NCI-H187 (cell line): ENCODE measurements at regions not wholly inside any gene's neighbourhood (a gene's known extent, or its start where the extent isn't known, plus 50 kb on each side); places are given as distances from the start of the nearest gene placed in this dataset.
"Not testable (repeated sequence)": the region's sequence is repeated elsewhere in the genome, so short reads cannot be mapped to it uniquely, and the experiment has no call there.

ENCODE experiments used
- DNase-seq, 2 experiments: peaks; one replicate each; lab custom pipeline; 2025; lab: John Stamatoyannopoulos, UW

DNA sequence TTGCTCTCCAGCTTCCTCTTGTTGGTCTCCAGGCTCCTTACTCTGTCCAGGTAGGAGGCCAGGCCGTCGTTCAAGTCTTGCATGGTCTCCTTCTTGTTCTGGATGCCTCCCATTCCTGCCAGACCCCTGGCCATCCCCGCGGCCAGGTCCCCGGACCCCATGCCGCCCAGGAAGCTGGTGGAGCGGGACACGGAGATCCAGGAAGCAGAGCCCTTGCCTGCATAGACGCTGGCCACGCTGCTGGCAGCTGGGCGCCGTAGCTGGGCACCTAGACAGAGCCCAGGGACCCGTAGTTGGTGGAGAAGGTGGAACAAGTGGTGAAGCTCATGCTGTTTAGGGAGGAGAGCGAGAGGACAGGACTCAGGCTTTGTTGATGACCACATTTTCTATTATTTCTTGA is 1584.0 kb upstream of the ACO1 start:
- DNase-seq = no peak

DNA sequence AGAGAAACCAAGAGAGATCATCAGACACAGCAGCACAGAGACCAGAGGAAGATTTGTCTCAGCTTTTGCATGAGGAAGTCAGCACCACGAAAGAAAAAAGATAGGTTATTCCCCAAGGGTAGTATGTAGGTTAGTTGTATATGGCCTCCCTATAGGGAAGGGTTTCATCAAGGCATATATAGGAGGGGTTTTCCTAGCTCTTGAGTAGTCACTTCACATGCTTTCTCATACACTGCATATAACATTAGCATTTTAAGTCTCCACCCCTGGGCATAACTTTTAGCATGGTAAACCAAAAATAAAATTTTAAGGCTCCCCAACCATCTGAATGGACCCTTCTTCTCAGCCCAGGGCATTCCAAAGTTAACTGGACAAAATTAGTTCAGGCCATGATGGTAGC is 1571.6 kb upstream of the ACO1 start:
- no peak for DNase-seq

DNA sequence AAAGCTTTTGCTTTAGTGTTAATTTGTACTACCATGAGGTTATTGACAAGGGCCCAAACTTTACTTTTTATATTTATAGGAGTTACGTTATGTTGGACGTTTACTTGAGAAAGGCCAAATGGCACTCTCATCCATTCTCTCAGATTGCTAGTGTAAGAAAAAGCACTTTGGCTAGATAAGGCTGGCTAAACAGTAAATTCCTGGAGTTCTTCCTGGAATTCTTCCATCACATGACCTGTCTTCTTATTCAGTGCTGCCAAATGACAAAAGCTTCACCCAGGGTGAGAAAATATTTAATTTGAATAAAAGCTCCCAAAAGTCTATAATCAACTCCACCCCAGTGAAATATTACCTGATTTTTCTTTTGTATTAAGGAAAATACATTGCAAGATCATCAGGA is 1568.9 kb upstream of the ACO1 start:
- no peak for DNase-seq

DNA sequence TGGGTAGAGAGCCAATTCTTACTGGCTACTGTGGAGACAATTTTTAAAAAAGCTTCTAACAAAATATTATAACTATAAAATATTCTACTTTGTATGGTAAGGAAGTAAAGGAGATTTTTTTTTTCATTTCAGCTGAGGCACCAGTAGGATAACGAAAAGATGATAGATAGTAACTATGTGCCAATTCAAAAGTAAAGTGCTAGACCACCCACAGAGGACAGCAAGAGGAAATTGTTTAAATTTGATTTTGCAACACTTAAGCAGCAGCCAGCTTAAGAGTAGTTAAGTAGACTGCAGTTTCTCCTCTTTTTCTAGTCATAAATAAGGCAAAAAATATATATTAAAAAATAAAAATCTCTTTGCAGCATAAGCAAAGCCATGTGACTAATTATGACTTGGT is 1539.3 kb upstream of the ACO1 start:
- no peak for DNase-seq

DNA sequence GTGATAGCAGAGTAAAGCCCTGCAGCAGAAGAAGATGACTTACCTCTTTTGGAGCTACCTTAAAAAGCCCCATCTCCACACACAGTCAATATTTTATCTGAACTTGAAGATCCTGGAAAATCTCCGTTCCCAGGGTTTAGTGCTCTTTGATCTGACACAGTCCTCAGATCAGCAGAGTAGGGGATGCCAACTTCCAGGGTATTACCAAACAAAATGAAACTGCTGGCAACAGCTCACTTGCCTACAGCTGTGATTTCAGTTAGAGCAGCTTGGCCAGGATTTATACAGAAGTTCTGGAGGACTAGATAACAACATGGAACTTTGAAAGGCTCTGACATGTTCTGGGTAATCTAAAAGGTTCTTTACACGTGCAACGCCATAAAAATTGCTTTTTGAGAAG is 1537.8 kb upstream of the ACO1 start:
- DNase-seq = no peak

DNA sequence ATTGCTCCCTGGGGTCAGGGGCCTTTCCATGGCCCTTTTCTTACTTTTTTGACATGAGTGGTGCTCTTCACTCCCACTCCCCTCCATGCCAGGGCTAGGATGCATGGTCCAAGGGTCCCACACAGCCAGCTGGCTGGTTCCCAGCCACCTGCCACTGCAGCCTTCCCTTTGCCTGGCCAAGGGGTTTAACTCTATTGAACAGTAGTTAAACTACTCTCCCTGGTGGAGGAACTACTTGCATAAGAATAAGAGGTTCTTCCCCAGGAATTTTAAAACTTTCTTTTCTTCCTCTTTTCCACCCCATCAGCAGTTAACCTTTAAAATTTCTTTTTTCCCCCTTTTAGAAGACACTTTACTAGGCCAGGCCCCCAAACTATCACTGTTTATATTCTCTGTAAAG is 1532.8 kb upstream of the ACO1 start:
- no peak for DNase-seq

DNA sequence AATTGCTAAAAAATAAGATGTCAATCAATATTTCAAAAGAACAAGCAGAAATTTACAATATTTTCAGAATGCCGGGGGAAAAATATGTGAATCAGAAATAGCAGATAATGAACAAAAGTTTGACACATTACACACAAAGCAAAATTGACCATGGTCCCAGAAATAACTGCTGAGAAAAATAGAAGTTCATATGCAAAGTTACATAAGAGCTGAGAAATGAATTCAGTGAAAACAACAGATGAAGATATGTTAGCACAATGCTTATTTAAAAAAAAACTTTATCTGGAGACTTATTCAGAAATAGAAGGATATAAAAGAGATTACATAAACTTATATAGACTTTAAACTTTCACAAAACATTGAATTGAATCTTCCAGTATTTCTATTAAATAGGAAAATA is 1483.7 kb upstream of the ACO1 start:
- no peak for DNase-seq

DNA sequence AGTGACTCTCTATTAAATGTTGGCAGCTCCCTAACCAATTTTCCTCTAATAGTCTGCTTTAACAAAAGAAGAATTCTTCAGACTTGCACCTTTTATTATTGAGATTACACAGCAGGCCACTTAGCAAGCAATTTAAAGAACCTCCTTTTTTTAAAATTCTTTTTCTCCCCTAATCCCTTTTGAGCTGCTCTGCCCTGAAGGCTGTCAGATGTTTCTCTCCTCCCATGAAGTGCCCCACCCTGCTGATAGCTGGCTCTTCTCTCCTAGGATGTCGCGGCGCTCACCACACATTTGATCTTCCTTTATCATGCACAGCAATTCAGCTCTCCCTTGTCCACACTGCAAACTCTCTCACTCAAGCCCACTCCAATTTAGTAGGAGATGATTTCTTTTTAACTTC is 1471.1 kb upstream of the ACO1 start:
- DNase-seq = no peak

DNA sequence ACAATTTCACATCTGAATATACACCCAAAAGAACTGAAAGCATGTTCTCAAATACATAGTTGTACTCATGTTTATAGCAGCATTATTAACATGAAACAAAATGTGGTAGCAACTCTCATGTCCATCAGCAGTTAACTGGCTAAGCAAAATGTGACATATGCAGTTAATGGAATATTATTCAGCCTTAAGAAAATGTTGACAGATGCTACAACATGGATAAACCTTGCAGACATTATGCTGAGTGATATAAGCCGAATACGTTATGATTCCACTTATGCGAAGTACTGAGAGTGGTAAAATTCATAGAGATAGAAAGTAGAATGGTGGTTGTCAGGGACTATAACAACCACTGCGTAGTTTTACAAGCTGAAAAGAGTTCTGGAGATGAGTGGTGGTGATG is 1469.0 kb upstream of the ACO1 start:
- DNase-seq = no peak

DNA sequence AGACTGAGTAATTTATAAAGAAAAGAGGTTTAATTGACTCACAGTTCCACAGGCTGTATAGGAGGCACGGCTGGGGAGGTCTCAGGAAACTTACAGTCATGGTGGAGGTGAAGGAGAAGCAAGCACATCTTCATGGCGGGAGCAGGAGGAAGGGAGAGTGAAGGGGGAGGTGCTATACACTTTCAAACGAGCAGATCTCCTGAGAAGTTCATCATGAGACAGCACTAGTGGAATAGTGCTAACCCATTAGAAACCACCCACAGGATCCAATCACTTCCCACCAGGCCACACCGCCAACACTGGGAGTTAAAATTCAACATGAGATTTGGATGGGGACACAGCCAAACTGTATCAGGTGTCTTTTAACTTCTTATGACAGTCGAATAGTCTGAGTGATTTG is 1459.3 kb upstream of the ACO1 start:
- DNase-seq = no peak

DNA sequence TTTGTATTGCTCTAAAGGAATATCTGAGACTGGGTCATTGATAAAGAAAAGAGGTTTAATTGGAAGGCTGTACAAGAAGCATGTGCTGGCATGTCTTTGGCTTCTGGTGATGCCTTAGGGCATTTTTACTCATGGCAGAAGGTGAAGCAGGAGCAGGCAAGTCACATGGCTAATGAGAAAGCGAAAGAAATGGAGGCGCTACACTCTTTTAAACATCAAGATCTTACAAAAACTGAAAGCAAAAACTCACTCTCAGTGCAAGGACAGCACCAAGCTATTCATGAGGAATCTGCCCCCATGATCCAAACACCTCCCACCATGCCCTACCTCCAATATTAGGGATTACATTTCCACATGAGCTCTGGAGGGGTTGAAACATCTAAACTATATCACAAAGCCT is 1458.8 kb upstream of the ACO1 start:
- no peak for DNase-seq

DNA sequence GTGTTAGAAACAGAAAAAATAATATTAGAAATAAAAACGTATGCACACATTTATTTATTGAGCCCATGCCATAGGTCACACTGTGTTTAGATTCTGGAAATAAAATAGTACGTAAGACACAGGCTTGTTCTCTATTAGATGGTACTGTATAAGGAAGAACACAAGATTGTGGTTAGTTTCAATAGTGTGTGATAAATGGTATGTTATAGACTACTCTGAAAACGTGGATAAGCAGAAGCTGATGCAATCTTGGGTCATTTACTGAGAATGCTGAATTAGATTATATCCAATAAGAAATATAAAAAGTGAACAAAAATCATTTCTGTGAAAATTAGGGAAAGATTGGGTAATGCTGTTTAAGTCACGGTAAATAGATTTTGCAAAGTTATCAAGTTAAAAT is 1456.4 kb upstream of the ACO1 start:
- DNase-seq = no peak

DNA sequence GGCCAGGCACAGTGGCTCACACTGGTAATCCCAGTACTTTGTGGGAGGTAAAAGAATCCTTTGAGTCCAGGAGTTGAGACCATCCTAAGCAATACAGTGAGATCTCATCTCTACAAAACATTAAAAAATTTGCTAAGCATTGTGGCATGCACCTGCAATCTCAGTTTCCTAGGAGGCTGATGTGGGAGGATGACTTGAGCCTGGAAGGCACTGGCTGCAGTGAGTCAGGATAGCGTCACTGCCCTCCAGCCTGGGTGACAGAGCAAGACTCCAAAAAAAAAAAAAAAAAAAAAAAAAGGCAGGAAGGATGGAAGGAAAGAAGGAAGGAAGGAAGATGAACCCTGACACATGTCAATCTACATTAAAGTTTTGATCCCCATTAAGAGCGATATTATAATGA is 1452.2 kb upstream of the ACO1 start:
- DNase-seq = no peak

DNA sequence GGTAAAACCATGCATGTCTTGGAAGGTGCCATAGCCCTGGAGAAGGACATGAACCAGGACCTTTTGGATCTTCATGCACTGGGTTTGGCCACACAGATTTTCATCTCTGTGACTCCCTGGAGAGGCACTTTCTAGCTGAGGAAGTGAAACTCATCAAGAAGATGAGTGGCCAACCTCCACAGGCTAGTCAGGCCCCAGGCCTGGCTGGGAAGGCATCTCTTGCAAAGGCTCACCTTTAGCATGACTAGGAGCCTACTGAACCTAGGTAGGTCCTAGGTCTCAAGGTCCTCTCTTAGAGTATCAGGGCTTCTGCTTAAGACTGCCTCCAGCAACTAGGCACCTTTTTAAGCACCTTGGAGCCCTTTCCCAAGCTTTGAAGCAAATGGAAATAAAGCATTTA is 1448.7 kb upstream of the ACO1 start:
- DNase-seq = no peak

DNA sequence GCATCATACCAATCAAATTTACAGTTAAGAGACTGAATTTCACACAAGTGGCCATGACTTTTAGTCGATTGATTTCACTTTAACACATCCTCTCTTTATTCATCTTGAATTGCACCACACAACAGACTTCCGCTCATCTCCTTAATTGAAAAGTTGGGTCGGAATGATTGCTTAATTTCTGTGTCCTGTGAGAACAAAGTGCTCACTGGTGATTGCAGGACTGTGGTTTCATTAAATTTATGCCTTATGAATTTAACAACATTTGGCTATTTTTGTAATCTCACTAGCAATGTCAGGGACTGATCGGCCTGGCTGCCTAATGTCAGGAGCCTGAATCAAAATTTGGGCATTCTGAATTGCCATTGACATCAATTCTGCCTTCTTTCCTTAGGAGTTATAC is 1447.3 kb upstream of the ACO1 start:
- no peak for DNase-seq

DNA sequence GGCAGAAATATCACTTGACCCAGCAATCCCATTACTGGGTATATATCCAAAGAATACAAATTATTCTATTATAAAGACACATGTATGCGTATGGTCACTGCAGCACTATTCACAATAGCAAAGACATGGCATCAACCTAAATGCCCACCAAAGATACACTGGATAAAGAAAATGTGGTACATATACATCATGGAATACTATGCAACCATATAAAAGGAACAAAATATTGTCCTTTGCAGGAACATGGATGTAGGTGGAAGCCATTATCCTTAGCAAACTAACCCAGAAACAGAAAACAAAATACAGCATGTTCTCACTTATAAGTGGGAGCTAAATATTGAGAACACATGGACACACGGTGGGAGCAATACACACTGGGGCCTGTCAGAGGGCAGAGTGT is 1441.6 kb upstream of the ACO1 start:
- not testable (repeated sequence) for DNase-seq

DNA sequence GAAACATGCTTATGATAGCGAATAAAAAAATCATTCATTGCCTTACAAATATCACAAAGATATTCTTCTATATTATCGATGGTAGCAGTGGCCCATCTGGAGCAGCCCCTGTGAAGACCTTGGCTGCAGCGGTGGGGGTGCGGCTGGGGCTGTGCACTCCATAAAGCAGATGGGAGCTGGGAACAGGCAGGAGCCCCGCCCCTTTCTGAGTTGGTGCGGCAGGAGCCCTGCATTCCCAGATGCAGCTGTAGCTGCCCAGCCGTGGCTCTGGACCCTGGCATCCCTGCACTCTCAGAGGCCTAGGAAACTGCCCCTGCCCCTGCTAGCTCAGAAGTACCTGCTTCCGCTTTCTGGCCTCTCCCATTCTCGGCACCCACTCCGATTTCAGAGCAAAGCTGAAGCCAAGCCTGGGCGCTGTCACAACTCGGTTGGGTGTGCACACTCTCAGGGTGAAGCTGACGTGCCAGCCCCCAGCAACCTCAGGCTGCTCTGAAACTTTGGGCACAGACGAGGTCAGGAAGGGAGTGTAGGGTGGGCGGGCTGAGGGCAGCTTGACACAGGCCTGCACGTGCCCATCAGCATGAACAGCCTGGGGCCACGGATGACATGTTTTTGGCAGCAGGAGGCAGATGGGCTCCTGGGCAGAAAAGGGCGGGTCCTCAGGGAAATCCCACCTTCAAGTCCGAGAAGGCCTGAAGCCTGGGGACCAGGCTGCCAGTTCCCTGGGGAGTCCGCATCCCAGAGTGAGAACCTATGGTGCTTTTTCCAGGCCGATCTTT is 1440.8 kb upstream of the ACO1 start:
- no peak for DNase-seq

DNA sequence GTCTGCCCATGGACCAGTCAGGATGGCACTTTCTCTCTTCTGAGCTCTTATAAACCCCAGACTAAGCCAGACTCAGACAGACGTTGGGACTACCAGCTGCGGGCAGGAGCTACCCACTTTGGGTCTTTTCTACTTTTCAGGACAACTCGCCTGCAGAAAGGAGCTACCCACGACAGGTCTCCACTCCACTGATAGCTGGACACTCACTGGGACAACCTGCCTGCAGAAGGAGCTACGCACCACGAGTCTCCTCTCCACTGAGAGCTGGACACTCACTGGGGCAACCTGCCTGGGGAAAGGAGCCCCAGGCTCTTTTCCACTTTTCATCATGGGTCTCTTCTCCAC is 1440.2 kb upstream of the ACO1 start:
- DNase-seq = no peak

DNA sequence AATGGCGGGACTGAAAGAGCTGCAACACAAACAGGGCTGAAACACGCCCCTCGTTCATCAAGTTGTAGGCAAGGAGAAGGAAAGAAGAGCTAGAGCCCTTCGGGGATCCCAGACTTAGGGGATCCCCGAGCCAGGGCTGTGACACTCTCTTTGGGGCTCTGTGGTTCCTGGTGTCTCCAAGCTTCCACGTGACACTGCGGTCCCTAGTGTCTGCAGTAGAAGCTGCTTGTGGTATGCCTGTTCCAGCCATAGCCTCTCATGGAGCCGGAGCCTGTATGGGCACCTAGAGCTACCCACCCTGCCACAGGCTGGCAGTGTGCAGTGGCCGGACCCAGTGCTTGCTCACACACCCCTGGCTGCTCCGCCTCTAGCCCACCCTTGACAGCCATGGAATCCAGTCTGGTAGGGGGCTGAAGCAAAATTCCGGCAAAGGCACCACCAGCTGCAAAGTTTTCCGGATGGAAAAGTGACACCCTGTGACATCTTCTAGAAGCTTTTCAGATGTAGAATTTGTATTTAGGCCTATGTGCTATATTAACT is 1439.6 kb upstream of the ACO1 start:
- DNase-seq = no peak

DNA sequence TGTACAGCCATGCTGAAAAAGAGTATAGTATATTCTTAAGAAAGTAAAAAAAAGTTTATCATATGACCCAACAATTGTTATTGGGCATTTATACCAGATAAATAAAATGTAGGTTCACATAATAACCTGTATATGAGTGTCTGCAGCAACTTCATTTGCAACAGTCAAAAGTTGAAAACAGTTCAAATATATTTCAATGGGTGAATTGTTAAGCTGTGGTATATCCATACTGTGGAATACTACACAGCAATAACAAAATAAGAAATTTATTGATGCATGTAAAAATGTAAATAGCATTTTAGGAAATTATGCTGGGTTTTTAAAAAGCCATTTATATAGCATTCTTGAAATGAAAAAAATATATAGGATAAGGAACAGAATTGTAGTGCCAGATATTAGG is 1420.1 kb upstream of the ACO1 start:
- no peak for DNase-seq

DNA sequence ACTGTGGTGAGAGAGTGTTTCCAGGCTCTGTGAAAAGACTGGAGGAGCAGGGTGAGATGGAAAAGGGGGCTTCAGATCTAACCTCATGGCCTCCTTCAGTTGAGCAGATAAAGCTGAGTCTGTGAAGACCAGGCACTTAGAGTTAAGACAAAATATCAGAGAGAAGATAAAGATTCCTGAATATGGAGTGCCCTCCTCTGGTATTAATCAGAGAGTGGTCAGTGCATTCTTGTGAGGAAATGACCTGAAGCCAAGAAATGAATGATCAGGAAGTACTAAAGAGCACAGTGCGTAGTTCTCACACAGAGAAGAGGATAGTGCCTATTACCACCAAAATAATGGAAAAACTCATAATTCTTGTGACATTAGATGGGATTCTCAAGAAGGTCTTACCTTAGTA is 1417.0 kb upstream of the ACO1 start:
- DNase-seq = no peak

DNA sequence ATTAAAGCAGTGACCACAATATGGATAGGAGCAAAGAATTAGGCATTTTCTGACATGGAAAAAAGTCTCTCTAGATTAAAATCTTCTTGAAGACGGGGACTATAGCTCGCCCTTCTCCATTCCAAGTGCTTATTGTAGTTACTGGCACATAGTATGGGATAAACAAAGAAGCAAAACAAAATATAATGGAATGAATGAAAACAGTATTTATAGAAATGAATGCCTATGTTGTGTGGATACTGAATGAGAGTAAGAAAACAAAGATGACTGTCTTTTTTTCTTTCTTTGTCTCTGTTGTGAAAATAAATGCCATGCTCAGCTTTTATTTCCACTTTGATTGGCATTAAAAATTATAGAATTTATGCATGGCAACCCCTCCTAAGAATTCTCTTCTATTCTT is 1414.3 kb upstream of the ACO1 start:
- DNase-seq = no peak

DNA sequence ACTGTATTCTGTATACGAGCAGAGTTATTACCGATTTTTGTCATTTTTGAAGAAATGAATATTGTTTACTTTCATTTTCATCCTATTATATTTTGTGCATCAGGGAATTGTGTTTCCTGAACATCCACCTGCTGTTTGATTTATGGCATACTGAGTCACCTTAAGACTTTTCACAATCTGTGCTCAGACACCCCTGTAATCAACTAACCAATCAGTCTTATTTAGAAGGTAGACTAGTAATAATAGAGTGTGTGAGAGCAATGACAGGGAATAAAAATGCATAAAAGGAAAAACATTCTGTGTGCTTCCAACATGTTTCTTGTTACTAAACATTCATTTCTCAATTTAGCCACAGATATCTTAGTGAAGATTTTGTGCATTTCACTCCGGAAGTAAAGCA is 1413.6 kb upstream of the ACO1 start:
- DNase-seq = no peak

DNA sequence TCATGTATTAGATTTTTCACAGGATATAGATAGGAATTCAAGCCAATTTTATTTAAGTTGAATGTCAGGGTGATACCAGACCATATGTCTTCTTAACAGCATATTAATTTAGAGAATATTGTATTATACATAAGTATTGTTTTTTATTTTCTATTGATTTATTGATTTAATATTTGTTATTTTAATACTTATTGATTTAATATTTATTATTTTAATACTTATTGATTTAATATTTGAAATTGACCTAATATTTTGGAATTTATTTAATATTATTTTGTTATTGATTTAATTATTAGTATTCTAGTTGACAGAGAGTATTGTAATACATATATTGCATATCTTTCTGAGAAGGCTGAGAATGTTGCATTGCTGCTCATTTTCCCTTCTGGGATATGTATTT is 1411.8 kb upstream of the ACO1 start:
- DNase-seq = no peak

DNA sequence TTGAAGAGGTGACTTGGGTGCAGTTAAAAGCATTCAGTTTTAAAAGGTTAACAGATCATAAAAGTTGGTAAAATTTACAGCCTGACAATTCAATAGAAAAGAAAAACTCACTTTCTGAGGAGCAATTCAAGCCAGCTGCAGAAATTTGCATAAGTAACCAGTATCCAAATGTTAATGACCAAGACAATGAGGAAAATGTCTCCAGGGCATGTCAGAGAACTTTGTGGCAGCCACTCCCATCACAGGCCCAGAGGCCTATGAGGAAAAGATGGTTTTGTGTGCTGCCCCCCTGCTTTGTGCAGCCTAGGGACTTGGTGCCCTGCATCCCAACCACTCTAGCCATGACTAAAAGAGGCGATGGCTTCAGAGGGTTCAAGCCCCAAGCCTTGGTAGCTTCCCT is 1406.5 kb upstream of the ACO1 start:
- DNase-seq = no peak
